Thoracic aorta (tissue), 2 donors: ENCODE measurements at regions not wholly inside any gene's neighbourhood (a gene's known extent, or its start where the extent isn't known, plus 50 kb on each side); places are given as distances from the start of the nearest gene placed in this dataset.

Source experiments
- ATAC-seq: fragments of 150-250 bp; one replicate; pipeline ENCODE4 v1.8.0; 2017; ENCODE audit warnings: low read depth; ENCODE audit not compliant: insufficient number of reproducible peaks, low FRiP score
- DNase-seq: peaks from one replicate; pipeline ENCODE4 v3.0.0-alpha.2; 2020; ENCODE audit warnings: low spot score
- H3K27ac ChIP-seq, 2 donors: fragments of 200-600 bp; sonication (generic); 1 replicate in 1 of 2; 2 replicates in 1 of 2; pipeline ENCODE4 v1.5.1; 2016; ENCODE audit warnings: mild to moderate bottlenecking in 2 of 2, moderate library complexity in 2 of 2
- H3K27me3 ChIP-seq: fragments of 200-600 bp; sonication (generic); replicated peaks from 2 replicates; pipeline ENCODE4 v1.6.0; 2016; ENCODE audit warnings: mild to moderate bottlenecking; ENCODE audit not compliant: insufficient read depth
- H3K36me3 ChIP-seq: fragments of 200-600 bp; sonication (generic); one replicate; pipeline ENCODE4 v1.5.1; 2016
- H3K4me1 ChIP-seq, 2 donors: fragments of 200-600 bp; sonication (generic); 1 replicate in 1 of 2; 2 replicates in 1 of 2; pipeline versions ENCODE4 v1.5.1 to v1.6.0; 2016; ENCODE audit warnings: low read depth in 2 of 2, mild to moderate bottlenecking in 1 of 2; ENCODE audit not compliant: control insufficient read depth in 1 of 2
- H3K4me3 ChIP-seq: fragments of 200-600 bp; sonication (generic); 2 replicates; pipeline ENCODE4 v1.5.1; 2016; ENCODE audit warnings: mild to moderate bottlenecking
- H3K9me3 ChIP-seq: fragments of 200-600 bp; sonication (generic); 2 replicates; pipeline ENCODE4 v1.5.1; 2016
- TF ChIP-seq, protein P1 (sequence below): fragments of 200-600 bp; sonication (generic); IDR thresholded peaks from one replicate; pipeline ENCODE4 v1.5.1; 2019; ENCODE audit warnings: antibody characterized with exemption

DNA sequence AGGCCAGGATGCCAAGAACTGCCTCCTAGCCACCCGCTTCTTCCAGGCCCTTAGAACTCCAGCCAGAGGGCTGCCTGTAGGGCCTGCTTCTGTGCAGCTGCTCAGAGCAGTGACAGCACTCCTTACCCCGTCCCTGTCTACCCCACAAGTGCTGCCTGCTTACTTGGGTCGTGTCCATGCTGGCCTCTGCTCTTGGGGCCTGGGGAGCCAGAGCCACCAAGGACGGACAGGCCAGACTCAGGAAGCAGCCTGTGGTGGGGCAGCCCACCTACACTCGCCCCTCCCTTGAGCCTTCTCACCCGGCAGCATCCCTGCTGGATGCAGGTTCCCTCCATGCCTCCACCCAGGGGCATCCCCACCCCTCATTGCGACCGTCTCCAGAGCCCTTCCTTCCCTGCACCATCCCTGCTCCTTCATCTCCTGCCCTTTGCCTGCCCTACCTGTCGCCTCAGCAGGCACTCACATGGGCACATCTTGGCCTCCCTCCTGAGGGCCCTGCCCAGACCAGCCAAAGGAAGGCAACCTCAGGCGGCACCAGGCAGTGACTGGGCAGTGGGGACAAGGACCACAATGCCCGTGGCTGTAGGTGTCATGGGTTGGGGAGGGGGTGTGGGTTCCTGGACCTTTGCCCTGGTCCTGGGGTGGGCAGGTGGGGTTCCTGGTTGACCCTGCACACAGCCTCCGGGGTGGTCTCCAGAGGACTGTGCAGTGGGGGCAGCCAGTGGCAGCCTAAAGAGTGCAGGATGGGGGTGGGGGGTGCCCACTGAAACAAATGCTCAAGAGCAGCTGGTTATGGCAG, 78.0 kb upstream of the TNS3 start:
- ATAC-seq, result no peak
- H3K36me3 ChIP-seq, result no peaks in the 10 kb centered on the region

DNA sequence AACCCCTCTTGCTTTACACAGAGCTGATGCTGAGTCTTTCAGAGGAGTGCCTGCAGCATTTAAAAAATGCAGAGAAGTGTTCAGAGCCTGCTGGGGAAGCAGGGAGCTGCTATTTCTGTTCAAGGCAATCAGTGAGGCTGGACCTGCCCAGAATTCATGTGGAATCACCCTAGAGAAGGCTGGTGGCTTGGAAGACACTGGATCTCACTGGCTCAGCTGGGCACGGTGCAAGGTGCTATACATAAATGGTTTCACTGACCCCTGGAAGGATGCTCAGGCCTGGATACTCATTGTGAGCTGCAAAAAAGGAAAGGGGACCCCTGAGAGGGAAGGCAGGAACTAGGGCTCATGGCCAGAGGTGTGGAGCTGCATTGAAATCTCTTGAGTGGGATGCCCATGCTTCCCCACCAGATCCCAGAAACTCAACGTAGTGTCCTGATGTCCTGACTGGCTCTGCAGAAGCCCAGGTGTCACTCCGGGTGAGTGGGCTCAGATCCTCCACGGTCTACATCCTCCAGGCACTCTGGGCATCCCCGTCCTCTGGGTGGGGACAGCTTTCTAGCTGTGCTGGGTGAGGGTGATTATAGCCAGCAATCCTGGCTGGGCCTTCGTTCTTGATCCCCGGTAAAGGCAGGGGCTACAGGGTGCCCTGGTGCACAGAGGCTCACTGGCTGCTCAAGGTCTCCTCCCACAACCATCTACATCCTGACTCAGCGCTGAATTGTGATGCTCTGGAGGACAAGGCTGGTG, 77.2 kb upstream of the TNS3 start:
- no peaks in the 10 kb centered on the region for H3K9me3 ChIP-seq
- H3K36me3 ChIP-seq, result no peaks in the 10 kb centered on the region
- ATAC-seq (no peak), DNase-seq (no peak)
- no peak overlapping the region for H3K27ac ChIP-seq
- H3K27me3 ChIP-seq, result no peaks in the 10 kb centered on the region
- no peak overlapping the region for H3K4me3 ChIP-seq
- H3K4me1 ChIP-seq, result peaks cover 10 to 16% of the 10 kb centered on the region in 2 donors
- TF ChIP-seq, protein P1, sequence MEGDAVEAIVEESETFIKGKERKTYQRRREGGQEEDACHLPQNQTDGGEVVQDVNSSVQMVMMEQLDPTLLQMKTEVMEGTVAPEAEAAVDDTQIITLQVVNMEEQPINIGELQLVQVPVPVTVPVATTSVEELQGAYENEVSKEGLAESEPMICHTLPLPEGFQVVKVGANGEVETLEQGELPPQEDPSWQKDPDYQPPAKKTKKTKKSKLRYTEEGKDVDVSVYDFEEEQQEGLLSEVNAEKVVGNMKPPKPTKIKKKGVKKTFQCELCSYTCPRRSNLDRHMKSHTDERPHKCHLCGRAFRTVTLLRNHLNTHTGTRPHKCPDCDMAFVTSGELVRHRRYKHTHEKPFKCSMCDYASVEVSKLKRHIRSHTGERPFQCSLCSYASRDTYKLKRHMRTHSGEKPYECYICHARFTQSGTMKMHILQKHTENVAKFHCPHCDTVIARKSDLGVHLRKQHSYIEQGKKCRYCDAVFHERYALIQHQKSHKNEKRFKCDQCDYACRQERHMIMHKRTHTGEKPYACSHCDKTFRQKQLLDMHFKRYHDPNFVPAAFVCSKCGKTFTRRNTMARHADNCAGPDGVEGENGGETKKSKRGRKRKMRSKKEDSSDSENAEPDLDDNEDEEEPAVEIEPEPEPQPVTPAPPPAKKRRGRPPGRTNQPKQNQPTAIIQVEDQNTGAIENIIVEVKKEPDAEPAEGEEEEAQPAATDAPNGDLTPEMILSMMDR, result no peak

More for the DNA sequence above, 78.0 kb upstream of the TNS3 start:
- TF ChIP-seq, protein P1, result no peak
- Histone ChIP-seq H3K9me3 (no peaks in the 10 kb centered on the region), H3K27ac (no peak overlapping the region), H3K27me3 (no peaks in the 10 kb centered on the region), H3K4me3 (no peak overlapping the region), H3K4me1 (peaks cover 2 to 8% of the 10 kb centered on the region in 2 donors)
- no peak for DNase-seq

DNA sequence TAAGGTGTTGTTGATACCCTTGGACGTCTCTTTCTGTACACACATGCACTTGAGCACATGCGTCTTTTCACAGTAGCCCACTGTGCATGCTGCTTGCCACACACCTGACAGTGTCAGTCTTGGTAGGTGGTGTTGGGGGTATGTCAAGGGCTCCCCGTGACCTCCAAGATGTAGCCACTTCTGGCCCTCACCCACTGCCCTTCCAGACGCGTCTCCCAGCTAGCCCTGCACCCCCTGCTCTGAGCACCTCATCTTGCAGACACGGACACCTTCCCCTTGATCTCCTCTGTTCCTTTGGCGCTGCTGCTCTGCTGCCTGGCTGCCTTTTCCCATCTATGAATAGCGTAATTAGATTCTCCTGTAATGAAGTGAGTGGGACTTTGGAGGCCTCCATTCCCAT, 75.2 kb upstream of the TNS3 start:
- no peak overlapping the region for H3K27ac ChIP-seq
- peaks cover 16 to 33% of the 10 kb centered on the region in 2 donors for H3K4me1 ChIP-seq
- DNase-seq (no peak), ATAC-seq (no peak)
- no peaks in the 10 kb centered on the region for H3K27me3 ChIP-seq
- no peaks in the 10 kb centered on the region for H3K36me3 ChIP-seq
- TF ChIP-seq, protein P1, result no peak
- H3K4me3 ChIP-seq, result no peak overlapping the region
- H3K9me3 ChIP-seq, result no peaks in the 10 kb centered on the region

DNA sequence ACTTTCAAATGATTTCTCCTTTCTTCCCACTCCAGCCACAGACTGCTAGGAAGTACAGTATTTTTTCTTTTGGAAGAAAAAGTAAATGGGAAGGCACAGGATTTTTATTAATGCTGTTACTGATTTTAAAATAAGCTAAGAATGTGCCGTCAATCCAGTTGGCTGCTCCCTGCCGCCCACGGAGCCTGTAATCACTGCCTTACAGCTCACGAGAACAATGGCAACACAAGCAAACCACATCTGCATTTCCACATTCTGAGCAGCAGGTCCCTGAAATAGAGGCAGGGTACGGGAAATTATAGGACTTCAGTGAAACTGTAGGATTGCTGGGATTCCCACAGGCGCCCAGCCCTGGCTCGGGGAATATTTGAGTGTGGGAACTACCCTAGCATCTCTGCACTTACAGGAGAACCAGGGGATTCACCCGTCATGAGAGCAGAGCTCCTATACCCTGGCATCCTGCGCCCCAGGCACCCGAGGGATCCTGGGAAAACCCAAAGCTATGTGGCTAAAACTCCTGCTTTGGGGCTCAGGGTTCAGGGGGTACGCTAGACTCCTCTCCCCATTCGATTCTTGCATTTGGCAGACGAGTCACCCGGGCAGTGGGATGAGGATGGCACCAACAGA, 72.9 kb upstream of the TNS3 start:
- ATAC-seq (no peak), DNase-seq (no peak)
- Histone ChIP-seq H3K27ac (peak overlapping the region in 1 of 2 donors; percentile 33), H3K27me3 (no peaks in the 10 kb centered on the region), H3K4me3 (no peak overlapping the region), H3K36me3 (no peaks in the 10 kb centered on the region), H3K4me1 (peaks cover 16 to 51% of the 10 kb centered on the region in 2 donors), H3K9me3 (no peaks in the 10 kb centered on the region)
- TF ChIP-seq, protein P1, result no peak
